ENCODE measurements at regions not wholly inside any gene's neighbourhood (a gene's known extent, or its start where the extent isn't known, plus 50 kb on each side); places are given as distances from the start of the nearest gene placed in this dataset.

DNA sequence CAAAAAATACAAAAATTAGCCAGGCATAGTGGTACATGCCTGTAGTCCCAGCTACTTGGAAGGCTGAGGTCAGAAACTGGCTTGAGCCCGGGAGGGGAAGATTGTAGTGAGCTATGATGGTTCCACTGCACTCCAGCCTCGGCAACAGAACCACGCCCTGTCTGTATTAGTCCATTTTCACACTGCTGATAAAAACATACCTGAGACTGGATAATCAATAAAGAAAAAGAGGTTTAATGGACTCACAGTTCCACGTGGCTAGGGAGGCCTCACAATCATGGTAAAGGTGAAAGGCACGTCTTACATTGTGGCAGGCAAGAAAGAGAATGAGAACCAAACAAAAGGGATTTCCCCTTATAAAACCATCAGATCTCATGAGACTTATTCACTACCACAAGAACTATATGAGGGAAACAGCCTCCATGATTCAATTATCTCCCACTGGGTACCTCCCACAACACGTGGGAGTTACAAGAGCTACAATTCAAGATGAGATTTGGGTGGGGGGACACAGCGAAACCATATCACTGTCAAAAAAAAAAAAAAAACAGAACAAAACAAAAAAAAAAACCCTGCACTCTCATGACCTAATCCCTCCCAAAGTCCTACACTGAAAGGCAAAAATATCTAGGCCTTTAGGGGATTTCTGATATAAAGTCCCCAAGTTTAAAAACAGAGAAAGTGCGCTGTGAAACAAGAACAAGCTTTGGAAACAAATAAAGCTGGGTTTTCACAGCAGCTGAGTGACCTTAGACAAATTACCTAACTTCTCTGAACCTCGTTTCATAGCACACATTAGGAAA, 224.7 kb downstream of the IGSF11 start:
- WGBS, 2 donors (ENCODE audit: low coverage in 1 of 2) = 56 to 72% methylated on average over 6 to 9 of the region's 9 CpGs
- intact Hi-C loops (cut with DNase I; ENCODE audit: low total_unique reads) = no loop called here

DNA sequence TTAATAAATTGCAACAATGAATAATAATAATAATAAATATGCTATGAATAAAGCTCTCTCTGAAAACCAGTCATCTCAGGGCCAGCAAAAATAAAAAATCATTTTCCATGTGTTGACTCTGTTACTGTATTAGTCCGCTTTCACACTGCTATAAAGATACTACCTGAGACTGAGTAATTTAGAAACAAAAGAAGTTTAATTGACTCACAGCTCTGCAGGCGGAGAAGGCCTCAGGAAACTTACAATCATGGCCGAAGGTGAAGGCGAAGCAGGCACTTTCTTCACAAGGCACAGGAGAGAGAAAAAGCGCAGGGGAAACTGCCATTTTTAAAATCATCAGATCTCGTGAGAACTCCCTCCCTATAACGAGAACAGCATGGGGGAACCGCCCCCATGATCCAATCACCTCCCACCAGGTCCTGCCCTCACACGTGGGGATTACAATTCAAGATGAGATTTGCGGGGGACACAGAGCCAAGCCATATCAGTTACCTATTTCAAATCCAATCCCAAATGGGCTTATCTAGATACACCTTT, 224.1 kb downstream of the IGSF11 start:
- TF ChIP-seq POLR2AphosphoS5 (IDR thresholded peaks at IDR 0.05) = no peak
- TF ChIP-seq POLR2A (IDR thresholded peaks at IDR 0.05) = no peak
- TF ChIP-seq CTCF (IDR thresholded peaks at IDR 0.05) = no peak
- no peak for TF ChIP-seq EP300 (IDR thresholded peaks at IDR 0.05; ENCODE audit: low read depth)
- 71 to 87% methylated on average over 8 to 10 of the region's 10 CpGs for WGBS, 2 donors (ENCODE audit: low coverage in 1 of 2)
- Histone ChIP-seq H3K4me3 (no peak overlapping the region), H3K27ac (no peak overlapping the region), H3K4me1 (no peaks in the 10 kb centered on the region), H3K9me3 (no peaks in the 10 kb centered on the region), H3K27me3 (no peaks in the 10 kb centered on the region), H3K36me3 (no peaks in the 10 kb centered on the region)
- DNase-seq = no peak
- in situ Hi-C loops (cut with MboI; ENCODE audit: low pct_ligation_motif_present in 1 of 4, low pct_unique_long_range_greater_than_20kb in 1 of 4, low sequenced_read_pairs in 3 of 4) = no loop called here
- intact Hi-C loops (cut with DNase I; ENCODE audit: low total_unique reads) = no loop called here

More for the DNA sequence above, 224.7 kb downstream of the IGSF11 start:
- TF ChIP-seq CTCF (IDR thresholded peaks at IDR 0.05) (no peak), POLR2A (IDR thresholded peaks at IDR 0.05) (no peak), EP300 (IDR thresholded peaks at IDR 0.05; ENCODE audit: low read depth) (no peak), POLR2AphosphoS5 (IDR thresholded peaks at IDR 0.05) (no peak)
- H3K4me3 ChIP-seq = no peak overlapping the region
- in situ Hi-C loops (cut with MboI; ENCODE audit: low pct_ligation_motif_present in 1 of 4, low pct_unique_long_range_greater_than_20kb in 1 of 4, low sequenced_read_pairs in 3 of 4) = no loop called here
- H3K27ac ChIP-seq = no peak overlapping the region
- no peaks in the 10 kb centered on the region for H3K4me1 ChIP-seq
- no peaks in the 10 kb centered on the region for H3K9me3 ChIP-seq
- DNase-seq = no peak
- no peaks in the 10 kb centered on the region for H3K27me3 ChIP-seq
- no peaks in the 10 kb centered on the region for H3K36me3 ChIP-seq

- in situ Hi-C loops (cut with MboI; ENCODE audit: low pct_ligation_motif_present in 1 of 4, low pct_unique_long_range_greater_than_20kb in 1 of 4, low sequenced_read_pairs in 3 of 4) = no loop called here
- no peaks in the 10 kb centered on the region for H3K4me1 ChIP-seq
- 57 to 60% methylated on average over 3 of the region's 3 CpGs for WGBS, 2 donors (ENCODE audit: low coverage in 1 of 2)
- H3K27me3 ChIP-seq = no peaks in the 10 kb centered on the region
- H3K36me3 ChIP-seq = no peaks in the 10 kb centered on the region
- H3K9me3 ChIP-seq = no peaks in the 10 kb centered on the region
- no peak overlapping the region for H3K4me3 ChIP-seq
- DNase-seq = no peak
- no peak for TF ChIP-seq CTCF (IDR thresholded peaks at IDR 0.05)
- no peak for TF ChIP-seq POLR2AphosphoS5 (IDR thresholded peaks at IDR 0.05)
- no peak for TF ChIP-seq POLR2A (IDR thresholded peaks at IDR 0.05)
- no peak for TF ChIP-seq EP300 (IDR thresholded peaks at IDR 0.05; ENCODE audit: low read depth)
- H3K27ac ChIP-seq = no peak overlapping the region
- intact Hi-C loops (cut with DNase I; ENCODE audit: low total_unique reads) = no loop called here
Observed at GRCh38 chr3:118811236-118811732, 223.4 kb downstream of the IGSF11 start.

DNA sequence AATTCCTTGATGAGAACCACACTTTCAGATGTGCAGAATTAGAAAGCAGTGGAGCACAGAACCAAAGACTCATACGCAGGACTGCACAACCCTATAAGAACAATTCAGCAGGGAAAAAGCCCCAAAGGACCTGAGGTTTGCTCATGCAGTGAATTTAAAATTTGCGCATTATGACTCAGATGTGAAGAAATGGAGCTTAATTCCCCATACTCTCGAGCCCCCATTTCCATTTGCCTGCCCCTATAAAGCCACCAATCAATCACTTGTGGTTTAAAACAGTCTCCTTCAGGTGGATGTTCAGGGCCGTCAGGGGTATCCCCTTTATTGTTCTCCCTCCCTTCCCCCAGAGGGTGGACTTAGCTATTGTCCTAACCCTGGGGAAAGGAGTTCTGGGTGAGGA, 221.2 kb downstream of the IGSF11 start:
- no peak overlapping the region for H3K4me3 ChIP-seq
- DNase-seq = no peak
- no peaks in the 10 kb centered on the region for H3K27me3 ChIP-seq
- H3K9me3 ChIP-seq = no peaks in the 10 kb centered on the region
- WGBS, 2 donors (ENCODE audit: low coverage in 1 of 2) = 65 to 66% methylated on average over 4 of the region's 4 CpGs
- intact Hi-C loops (cut with DNase I; ENCODE audit: low total_unique reads) (no loop called here), in situ Hi-C loops (cut with MboI; ENCODE audit: low pct_ligation_motif_present in 1 of 4, low pct_unique_long_range_greater_than_20kb in 1 of 4, low sequenced_read_pairs in 3 of 4) (no loop called here)
- H3K27ac ChIP-seq = no peak overlapping the region
- H3K36me3 ChIP-seq = no peaks in the 10 kb centered on the region
- TF ChIP-seq POLR2AphosphoS5 (IDR thresholded peaks at IDR 0.05) = no peak
- TF ChIP-seq POLR2A (IDR thresholded peaks at IDR 0.05) = no peak
- TF ChIP-seq CTCF (IDR thresholded peaks at IDR 0.05) = no peak
- TF ChIP-seq EP300 (IDR thresholded peaks at IDR 0.05; ENCODE audit: low read depth) = no peak
- H3K4me1 ChIP-seq = peaks cover 0 to 2% (median 0%) of the 10 kb centered on the region in 4 donors

All from transverse colon (tissue), 4 donors.